GM18499 (cell line): ENCODE measurements at regions not wholly inside any gene's neighbourhood (a gene's known extent, or its start where the extent isn't known, plus 50 kb on each side); places are given as distances from the start of the nearest gene placed in this dataset.
"Not testable (repeated sequence)": the region's sequence is repeated elsewhere in the genome, so short reads cannot be mapped to it uniquely, and the experiment has no call there.

Experiments used
- ATAC-seq: cut with Tn5 transposase; IDR thresholded peaks from one replicate; pipeline ENCODE4 v1.9.1; 2021; ENCODE audit warnings: moderate number of reproducible peaks; ENCODE audit not compliant: insufficient read depth, unreplicated experiment

DNA sequence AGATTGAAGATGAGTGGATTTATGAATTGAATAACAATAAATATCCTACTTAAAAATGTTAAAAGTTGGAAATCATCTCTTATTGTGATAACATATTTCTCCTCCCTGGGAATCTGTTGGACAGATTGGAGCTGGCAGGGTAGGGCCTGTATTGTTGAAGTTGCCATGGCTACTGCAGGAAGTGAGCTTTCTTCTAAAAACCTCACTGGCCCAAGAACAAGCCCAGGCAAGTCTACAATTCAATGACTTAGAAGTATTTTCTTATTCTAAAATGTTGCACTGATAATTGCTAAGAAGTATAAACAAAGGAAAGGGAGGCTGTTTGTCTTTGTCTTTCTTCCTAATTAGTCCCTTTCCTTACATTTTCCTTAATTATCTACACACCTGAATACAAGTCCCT lies 112.1 kb downstream of the DLEU7 start:
- ATAC-seq, result no peak

DNA sequence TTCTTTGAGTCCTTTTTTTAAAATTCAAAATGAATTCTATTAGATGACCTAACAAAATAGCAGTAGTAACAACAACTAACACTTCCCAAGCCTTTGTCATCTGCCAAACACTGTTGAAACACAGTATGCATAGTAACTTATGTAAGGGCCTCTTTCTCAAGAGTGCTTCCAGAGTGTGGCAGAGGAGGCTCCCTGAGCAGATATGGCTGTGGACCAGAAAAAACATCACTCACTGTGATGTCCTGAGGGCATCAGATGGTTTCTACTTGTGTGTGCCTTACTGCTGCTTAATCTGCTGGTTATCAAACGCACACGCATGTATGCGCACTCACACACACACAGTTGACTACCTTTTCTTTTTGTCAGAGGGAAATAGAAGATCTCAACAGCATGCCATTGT lies 110.8 kb downstream of the DLEU7 start:
- no peak for ATAC-seq

DNA sequence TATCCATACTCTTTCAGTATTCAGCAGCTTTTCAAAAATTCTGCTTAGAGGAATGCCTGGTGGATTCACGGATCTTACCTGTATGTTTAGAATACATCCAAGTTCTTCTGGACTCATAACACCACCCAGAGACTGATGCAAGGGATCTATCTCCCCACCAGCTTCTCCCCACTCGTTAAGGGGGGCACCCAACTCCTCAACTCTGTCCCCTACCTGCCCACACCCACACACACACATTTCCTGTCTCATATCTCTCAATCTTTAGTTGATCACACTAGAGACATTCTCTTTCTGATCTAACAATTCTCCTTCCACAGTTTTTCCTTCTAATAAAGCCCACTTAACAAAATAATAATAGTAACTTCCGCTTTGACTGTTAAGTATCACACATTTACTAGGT lies 110.1 kb downstream of the DLEU7 start:
- ATAC-seq, result no peak

DNA sequence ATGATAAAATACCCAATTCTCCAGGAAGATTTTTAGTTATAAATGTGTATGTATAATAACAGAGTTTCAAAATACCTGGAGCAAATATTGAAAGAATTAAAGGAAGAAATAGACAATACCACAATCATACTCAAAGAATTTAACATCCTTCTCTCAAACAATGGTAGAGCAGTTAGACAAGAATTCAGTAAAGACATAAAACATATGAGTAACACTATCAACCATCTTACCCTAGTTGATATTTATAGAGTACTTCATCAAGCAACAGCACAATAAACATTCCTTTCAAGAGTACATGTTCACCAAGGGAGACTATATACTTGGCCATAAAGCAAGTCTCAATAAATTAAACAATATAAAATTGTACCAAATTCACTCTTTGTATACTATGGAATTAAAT lies 108.4 kb downstream of the DLEU7 start:
- no peak for ATAC-seq

DNA sequence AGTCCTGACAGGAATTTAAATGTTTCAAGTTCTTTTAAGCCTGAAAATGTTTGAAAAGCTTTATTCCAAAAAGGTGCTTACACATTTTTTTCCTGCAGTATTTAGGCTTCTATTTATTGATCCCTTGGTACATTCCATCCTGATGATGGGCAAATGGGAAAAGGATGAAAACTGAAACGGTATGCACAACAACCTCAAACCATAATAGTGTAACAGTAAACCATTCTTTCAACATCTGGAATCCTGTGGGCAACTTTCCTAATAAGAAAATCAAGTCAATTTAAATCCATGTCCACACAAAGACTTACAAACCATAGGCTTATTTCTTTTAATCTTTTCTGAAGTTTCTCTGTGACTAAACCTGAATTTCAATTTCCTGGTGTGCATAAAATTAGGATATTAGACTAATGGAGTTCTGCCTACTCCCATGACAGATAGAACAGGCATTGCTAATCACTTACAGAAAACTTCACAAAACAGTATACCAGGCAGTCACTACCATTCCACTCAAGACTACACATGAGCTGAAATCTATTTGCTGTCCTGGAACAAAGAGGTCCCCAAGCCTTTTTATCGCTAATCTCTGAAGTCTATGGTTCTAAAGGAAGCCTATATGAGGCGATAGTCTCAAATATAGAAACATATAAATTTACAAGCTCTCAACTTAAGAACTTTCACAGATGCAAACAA lies 103.3 kb downstream of the DLEU7 start:
- no peak for ATAC-seq

DNA sequence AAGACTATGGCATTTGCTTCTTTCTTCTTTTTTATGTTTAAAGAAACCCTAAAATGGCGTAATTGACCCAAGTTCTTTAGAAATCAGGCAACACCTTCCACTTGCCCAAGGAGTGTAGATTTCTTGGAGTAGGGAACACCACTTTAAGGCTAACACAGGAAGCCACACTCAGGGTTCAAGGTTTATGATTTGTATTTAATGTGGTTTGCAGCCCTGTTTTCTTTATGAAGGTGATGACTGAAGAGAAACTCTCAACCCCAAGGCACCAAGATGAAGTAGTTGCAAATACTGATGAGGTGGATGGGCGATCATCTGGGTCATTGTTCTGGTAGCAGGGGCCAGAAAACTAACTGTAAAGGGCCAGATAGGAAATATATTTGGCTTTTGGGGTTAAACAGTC lies 101.1 kb downstream of the DLEU7 start:
- ATAC-seq, result no peak

DNA sequence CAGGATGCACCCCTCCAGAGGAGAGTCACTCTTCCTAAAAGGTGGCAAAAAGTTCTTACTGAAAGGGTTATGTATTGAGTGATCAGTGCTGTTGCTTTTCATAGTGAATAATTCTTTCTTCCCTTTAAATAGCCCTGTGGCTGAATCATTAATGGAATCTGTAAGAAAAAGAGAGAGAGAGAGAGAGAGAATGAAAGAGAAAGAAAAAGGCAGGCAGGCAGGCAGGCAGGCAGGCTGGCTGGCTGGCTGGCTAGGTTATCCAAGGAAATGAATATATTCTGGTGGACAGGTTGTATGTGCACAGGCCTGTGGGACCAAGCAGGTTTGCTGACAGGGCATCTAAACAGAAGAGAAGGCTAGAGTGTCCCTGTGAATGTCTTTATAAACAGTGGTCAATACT lies 100.5 kb downstream of the DLEU7 start:
- no peak for ATAC-seq

DNA sequence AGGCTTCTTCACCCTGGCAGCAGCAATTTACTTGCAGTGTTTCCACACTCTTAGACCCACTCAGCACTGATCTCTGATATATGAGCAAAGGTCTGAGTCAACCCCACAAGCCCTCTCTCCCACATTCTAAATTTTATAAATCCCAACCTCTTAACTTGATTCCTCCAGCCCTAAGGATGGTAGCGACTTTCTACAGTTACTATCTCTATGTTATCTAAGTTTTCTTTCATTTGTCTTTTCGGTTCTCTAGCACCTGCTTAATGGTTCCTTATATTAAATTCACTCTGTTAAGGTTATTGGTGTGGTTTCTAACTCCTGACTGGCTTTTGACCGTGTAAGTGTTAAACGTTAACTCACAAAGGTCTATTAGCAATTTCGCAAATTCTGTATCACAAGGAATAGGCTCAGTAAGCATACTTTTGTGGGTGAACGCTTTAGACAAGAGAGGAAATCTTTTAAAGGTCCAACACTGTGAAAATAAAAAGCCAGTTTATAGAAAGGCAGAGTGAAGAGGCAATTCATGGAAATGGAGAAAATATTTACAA lies 99.3 kb downstream of the DLEU7 start:
- no peak for ATAC-seq

DNA sequence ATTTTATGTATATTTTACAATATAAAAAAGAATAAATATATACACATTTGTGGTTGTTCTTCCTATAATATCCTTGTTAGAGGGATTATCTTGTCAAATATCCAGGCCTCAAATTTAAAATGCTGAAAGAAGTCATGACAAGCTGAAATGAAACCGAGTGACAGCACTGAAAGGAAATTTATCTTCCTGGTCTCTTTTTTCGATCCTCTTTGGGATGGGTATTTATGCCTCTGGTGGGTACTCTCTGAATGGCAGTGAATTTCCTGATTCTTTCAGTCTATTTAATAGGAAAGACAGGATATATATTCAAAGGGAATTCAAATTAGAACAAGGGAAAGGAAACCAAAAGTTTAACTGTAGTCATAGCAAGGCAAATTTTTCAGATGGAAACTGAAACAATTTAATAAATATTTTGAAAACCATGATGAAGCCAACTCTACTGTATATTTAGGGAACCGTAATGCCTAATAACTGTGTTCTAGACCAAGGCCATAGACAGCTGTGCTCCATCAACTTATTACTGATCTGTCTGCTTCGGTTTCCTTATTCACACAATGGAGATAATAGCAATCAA lies 97.9 kb downstream of the DLEU7 start:
- no peak for ATAC-seq

DNA sequence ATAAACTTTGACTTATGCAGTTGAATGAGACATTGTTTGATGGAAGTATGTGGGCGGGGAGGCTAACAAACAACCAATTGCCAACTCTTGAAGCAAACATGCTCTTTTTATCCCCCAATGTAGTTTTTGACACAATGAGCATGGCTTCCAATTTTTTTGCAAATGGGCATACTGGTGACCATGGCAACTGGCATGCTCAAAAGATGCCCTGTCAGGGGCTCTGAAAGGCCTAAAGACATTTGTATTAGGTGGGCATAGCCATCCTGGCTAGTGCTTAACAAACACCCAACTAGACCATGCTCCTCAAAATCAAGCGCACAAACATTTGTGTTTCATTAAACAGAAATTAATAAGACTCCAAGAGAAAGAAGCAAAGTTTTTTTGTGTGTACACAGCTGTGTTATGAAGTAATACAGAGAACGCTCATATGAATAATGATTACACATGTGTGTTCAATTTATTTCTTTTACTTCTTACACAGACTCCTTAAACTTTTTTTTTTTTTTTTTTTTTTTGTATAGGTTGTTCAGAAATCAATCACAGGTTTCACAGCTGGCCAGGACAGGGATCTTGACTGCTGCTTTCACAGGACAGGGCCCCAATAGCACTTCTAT lies 95.6 kb downstream of the DLEU7 start:
- ATAC-seq, result no peak

DNA sequence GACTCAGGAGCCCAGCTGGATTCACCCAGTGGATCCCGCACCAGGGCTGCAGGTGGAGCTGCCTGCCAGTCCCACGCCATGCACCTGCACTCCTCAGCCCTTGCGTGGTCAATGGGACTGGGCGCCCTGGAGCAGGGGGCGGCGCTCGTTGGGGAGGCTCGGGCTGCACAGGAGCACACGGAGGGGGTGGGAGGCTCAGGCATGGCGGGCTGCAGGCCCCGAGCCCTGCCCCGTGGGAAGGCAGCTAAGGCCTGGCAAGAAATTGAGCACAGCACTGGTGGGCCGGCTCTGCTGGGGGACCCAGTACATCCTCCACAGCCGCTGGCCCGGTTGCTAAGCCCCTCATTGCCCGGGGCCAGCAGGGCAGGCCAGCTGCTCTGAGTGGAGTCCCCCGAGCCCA lies 90.3 kb downstream of the DLEU7 start:
- ATAC-seq, result not testable (repeated sequence)

DNA sequence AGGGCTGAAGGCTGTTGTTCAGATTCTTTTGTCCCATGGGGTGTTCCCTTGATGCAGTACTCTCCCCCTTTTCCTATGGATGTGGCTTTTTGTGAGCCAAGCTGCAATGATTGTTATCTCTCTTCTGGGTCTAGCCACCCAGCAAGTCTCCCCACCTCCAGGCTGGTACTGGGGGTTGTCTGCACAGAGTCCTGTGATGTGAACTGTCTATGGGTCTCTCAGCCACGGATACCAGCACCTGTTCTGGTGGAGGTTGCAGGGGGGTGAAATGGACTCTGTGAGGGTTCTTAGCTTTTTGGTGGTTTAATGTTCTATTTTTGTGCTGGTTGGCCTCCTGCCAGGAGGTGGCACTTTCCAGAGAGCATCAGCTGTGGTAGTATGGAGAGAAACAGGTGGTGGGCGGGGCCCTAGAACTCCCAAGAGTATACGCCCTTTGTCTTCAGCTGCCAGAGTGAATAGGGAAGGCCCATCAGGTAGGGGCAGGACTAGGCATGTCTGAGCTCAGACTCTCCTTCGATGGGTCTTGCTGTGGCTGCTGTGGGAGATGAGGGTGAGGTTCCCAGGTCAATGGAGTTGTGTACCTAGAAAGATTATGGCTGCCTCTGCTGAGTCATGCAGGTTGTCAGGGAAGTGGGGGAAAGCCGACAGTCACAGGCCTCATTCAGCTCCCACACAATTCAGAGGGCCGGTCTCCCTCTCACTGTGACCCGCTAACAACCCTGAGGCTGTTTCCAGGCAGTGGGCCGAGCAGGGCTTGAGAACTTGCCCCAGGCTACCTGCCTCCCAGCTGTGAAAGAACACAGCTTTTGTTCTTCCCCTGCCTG lies 87.4 kb downstream of the DLEU7 start:
- not testable (repeated sequence) for ATAC-seq

DNA sequence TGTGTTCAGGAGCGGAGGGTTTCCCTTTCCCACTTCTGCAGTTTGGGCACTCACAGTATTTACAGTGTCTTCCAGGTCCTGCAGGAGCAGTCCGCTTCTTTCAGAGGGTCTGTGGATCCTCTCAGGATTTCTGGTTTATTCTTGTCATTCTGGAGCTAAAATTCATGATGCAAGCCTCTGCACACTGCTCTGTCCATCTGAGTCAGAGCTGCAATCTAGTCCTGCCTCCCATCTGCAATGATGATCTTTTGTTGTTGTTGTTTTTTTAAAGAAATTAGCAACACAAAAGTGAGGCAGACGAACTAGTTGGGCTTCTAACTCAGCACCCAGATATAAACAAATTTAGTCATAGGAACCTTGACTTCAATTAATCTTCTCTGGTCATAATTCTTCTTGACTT lies 86.5 kb downstream of the DLEU7 start:
- ATAC-seq, result no peak

DNA sequence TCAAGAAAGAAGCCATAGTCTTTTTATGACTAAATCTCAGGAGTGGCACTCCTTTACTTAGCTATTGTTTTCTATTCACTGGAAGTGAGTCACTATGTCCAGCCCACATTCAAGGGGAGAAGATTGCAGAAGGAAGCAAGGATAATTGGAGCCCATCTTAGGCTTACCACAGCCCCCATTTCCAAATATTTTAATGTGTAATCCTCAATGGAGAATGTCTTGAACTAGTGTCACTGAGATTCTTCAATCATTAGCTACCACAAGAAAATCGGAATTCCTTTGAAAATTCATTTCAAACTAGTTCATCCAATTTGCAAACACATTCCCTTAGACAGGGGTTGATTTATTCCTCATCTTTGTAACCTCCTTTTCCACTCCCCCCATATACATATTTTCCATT lies 84.7 kb downstream of the DLEU7 start:
- ATAC-seq, result no peak

DNA sequence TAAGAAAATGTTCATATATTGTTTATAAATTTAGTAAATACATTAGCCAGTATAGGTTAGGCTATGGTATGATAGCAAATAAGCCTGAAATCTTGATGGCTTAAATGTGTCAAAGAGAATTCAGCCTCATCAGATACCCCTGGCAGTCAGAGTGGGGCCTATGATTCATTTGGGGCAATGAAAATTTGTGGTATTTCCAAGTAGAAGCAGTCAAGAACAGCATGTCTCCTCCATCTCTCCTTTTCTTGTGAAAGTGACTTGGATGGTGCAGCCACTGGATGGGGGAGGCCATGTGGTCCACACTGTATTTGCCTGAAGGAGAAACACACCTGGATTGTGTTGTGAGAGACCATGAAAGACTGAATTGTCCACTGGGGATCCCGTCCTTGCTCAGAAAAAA lies 82.7 kb downstream of the DLEU7 start:
- no peak for ATAC-seq

DNA sequence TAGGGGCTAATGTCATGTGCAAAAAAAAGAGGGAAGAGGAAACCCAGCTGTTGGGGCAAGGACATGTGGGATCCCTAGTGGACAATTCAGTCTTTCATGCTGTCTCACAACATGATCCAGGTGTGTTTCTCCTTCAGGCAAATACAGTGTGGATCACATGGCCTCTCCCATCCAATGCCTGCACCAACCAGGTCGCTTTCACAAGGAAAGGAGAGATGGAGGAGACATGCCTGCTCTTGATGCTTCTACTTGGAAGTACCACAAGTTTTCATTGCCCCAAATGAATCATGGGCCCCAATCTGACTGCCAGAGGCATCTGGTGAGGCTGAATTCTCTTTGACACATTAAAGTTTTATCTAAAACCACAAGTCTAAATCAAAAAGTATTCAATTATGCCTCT lies 82.1 kb downstream of the DLEU7 start:
- no peak for ATAC-seq

DNA sequence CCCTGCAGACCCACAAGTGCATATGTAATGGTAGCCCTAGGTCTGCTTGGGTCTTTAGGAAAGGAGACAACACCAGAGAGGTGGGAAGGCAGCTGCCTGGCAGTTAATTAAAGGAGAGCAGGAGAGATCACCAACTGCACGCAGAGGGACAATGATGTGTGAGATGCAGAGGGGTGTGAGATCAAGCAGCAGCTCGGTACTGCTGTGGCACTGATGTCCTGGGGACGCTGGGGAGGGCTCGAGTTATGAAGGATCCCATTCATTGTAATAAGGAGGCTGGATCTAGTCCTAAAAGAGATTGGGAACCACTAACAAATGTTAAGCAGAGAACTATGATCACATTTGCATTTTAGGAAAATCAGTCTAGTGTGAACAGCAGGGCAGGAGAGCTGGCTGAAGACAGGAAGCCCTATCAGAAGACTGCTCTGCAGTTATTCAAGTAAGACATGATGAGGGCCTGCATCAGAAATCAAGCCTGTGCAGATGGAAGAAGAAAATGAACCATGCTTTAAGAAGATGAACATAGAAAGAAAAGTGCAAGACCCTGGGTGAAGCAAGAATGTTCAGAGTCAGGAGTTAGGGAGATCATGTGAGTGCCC lies 80.4 kb downstream of the DLEU7 start:
- ATAC-seq, result no peak

DNA sequence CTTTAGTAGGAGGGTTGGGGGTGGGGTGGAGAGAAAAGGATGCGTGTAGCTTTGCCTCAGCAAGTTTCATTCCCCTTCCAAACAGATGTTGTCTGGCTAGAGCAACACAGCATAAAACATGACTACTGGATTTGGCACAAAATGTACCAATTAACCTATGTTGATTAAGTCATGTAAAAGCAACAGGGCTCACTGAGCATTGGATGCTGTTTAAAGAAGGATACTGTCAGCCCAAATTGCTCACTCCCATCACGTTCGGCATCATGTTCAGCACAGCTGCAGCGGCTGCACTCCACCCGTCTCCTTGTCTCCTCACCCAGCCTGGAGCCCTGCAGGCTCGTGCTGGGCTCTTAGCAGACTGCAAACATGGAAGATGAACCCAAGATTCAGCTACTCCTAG lies 77.5 kb downstream of the DLEU7 start:
- no peak for ATAC-seq

DNA sequence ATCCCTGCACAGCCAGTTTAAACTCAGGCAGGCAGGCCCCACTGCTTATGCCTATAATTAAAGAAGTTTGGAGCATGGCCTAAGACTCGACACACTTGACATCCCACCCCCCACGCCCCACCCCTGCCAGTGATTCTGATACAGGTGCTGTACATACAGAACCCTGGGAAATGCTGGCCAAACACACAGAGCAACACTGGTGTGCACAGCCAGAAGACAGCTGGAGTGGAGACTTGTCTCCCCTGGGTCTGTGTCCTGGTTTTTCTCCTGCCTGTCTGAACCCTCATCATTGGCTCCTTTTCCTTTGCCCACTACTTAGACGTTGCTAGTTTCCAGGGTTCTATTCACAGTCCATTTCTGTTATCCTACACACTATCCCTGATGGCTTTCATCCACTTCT lies 76.8 kb downstream of the DLEU7 start:
- no peak for ATAC-seq

DNA sequence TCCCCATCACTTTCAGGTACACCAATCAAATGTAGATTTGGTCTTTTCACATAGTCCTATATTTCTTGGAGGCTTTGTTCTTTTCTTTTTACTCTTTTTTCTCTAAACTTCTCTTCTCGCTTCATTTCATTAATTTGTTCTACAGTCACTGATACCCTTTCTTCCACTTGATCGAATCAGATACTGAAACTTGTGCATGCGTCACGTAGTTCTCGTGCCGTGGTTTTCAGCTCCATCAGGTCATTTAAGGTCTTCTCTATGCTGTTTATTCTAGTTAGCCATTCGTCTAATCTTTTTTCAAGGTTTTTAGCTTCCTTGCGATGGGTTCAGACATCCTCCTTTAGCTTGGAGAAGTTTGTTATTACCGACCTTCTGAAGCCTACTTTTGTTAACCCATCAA lies 70.6 kb downstream of the DLEU7 start:
- ATAC-seq, result not testable (repeated sequence)
